ENCODE measurements at regions not wholly inside any gene's neighbourhood (a gene's known extent, or its start where the extent isn't known, plus 50 kb on each side); places are given as distances from the start of the nearest gene placed in this dataset.

DNA sequence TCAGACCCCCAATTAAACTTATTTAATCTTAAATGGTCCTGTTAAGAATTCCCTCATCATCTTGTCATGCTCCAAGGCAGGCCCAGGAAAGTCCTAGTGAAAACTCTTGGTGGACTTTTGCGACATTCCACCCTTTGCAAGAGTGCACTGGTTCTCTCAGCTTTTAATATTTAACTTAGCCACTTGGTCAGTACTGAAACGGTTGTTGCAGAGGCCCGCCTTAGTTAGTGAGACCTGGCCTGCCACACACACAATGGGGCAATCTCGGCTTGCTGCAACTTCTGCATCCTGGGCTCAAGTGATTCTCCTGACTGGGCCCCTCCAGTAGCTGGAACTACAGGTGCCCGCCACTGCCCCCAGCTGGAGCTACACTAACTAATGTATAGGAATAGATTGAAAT lies 1366.0 kb downstream of the UQCRFS1 start:
- TF ChIP-seq, protein P1, sequence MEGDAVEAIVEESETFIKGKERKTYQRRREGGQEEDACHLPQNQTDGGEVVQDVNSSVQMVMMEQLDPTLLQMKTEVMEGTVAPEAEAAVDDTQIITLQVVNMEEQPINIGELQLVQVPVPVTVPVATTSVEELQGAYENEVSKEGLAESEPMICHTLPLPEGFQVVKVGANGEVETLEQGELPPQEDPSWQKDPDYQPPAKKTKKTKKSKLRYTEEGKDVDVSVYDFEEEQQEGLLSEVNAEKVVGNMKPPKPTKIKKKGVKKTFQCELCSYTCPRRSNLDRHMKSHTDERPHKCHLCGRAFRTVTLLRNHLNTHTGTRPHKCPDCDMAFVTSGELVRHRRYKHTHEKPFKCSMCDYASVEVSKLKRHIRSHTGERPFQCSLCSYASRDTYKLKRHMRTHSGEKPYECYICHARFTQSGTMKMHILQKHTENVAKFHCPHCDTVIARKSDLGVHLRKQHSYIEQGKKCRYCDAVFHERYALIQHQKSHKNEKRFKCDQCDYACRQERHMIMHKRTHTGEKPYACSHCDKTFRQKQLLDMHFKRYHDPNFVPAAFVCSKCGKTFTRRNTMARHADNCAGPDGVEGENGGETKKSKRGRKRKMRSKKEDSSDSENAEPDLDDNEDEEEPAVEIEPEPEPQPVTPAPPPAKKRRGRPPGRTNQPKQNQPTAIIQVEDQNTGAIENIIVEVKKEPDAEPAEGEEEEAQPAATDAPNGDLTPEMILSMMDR (IDR thresholded peaks at IDR 0.05), result no peak
- no peak for TF ChIP-seq POLR2A (IDR thresholded peaks at IDR 0.05)

All from heart left ventricle (tissue), 13 donors.